OCI-LY7 (cell line): ENCODE measurements at regions not wholly inside any gene's neighbourhood (a gene's known extent, or its start where the extent isn't known, plus 50 kb on each side); places are given as distances from the start of the nearest gene placed in this dataset.

Experiments
- BruUV-seq: library from RNA; stranded (reverse); fragments of 400-500 nt; replicated peaks from 2 replicates; lab custom pipeline; 2021; lab: Mats Ljungman, UMichigan
- CTCF ChIA-PET: fragments of 300-600 bp; sonication (Branson Sonifier 250); formaldehyde crosslinking; loops from one replicate; lab custom pipeline; 2022; ENCODE audit warnings: antibody characterized with exemption; ENCODE audit not compliant: unreplicated experiment; lab: Charles Lee
- POLR2A ChIA-PET: fragments of 300-600 bp; sonication (Branson Sonifier 250); formaldehyde crosslinking; loops from one replicate; lab custom pipeline; 2022; ENCODE audit warnings: antibody characterized with exemption; lab: Charles Lee
- DNase-seq: peaks from one replicate; pipeline ENCODE4 v3.0.0-alpha.2; 2015; ENCODE audit warnings: low spot score
- H2AFZ ChIP-seq: fragments of 200-600 bp; sonication (generic), shearing (Covaris generic); 2 replicates; pipeline ENCODE4 v1.6.1; 2014; ENCODE audit warnings: mild to moderate bottlenecking, antibody characterized with exemption, low read length, moderate library complexity
- H3K27ac ChIP-seq: fragments of 200-600 bp; sonication (generic); 2 replicates; pipeline ENCODE4 v1.5.1; 2014; ENCODE audit warnings: mixed run types, low read depth, mild to moderate bottlenecking, moderate library complexity, low read length, inconsistent platforms; ENCODE audit not compliant: poor library complexity, severe bottlenecking
- H3K36me3 ChIP-seq: fragments of 200-600 bp; sonication (generic); 2 replicates; pipeline ENCODE4 v1.6.1; 2014; ENCODE audit warnings: mild to moderate bottlenecking, antibody characterized with exemption, low read length, moderate library complexity, mixed read lengths; ENCODE audit not compliant: insufficient read depth
- H3K4me1 ChIP-seq: fragments of 200-600 bp; sonication (generic); 2 replicates; pipeline ENCODE4 v1.5.1; 2014; ENCODE audit warnings: mild to moderate bottlenecking, low read length; ENCODE audit not compliant: insufficient read depth, poor library complexity, severe bottlenecking
- H3K4me2 ChIP-seq: fragments of 200-600 bp; sonication (generic); 2 replicates; pipeline ENCODE4 v1.6.1; 2014; ENCODE audit warnings: mild to moderate bottlenecking, low read length
- H3K4me3 ChIP-seq: fragments of 200-600 bp; sonication (generic); 2 replicates; pipeline ENCODE4 v1.5.1; 2014; ENCODE audit warnings: mild to moderate bottlenecking, low read depth, low read length; ENCODE audit not compliant: poor library complexity, severe bottlenecking
- H3K79me2 ChIP-seq: fragments of 200-600 bp; sonication (generic); 2 replicates; pipeline ENCODE4 v1.6.1; 2016; ENCODE audit warnings: low read depth, mild to moderate bottlenecking, low read length, moderate library complexity, mixed read lengths; ENCODE audit not compliant: insufficient read depth
- H3K9me2 ChIP-seq: fragments of 200-600 bp; sonication (generic); 2 replicates; pipeline ENCODE4 v1.6.1; 2016; ENCODE audit warnings: mild to moderate bottlenecking, low read length, mixed read lengths; ENCODE audit not compliant: insufficient read depth
- H3K9me3 ChIP-seq: fragments of 200-600 bp; sonication (generic); 2 replicates; pipeline ENCODE4 v1.6.1; 2014; ENCODE audit warnings: mild to moderate bottlenecking, mixed run types, low read length, mixed read lengths
- H4K20me1 ChIP-seq: fragments of 200-600 bp; sonication (generic); 2 replicates; pipeline ENCODE4 v1.6.1; 2014; ENCODE audit warnings: mild to moderate bottlenecking, antibody characterized with exemption, low read length, moderate library complexity, mixed read lengths; ENCODE audit not compliant: insufficient read depth
- CTCF ChIP-seq: fragments of 200-600 bp; sonication (generic); conservative IDR thresholded peaks from 2 replicates; pipeline ENCODE4 v1.5.1; 2014; ENCODE audit warnings: mild to moderate bottlenecking, antibody characterized with exemption, low read length, moderate library complexity, mixed read lengths
- EZH2phosphoT487 ChIP-seq: fragments of 200-600 bp; sonication (generic); IDR thresholded peaks from 2 replicates; pipeline ENCODE4 v1.6.1; 2018; ENCODE audit warnings: low read depth, borderline replicate concordance, mild to moderate bottlenecking, mixed run types, antibody characterized with exemption, low read length, moderate library complexity, mixed read lengths
- intact Hi-C: fragments of 100-400 bp; cut with micrococcal nuclease; formaldehyde crosslinking; loops from one replicate; pipeline ENCODE4 v1.10.0; 2022; ENCODE audit not compliant: unreplicated experiment

- no peaks in the 10 kb centered on the region for H3K9me3 ChIP-seq
- H2AFZ ChIP-seq, result no peak overlapping the region
- H3K4me2 ChIP-seq, result no peak overlapping the region
- H3K36me3 ChIP-seq, result no peaks in the 10 kb centered on the region; the same call in 1 of the 2 replicates
- DNase-seq, result no peak
- intact Hi-C loops, result no loop called here
- peaks cover 48% of the 10 kb centered on the region for H3K4me1 ChIP-seq
- TF ChIP-seq CTCF (no peak), EZH2phosphoT487 (no peak)
- H4K20me1 ChIP-seq, result no peaks in the 10 kb centered on the region
- H3K9me2 ChIP-seq, result no peaks in the 10 kb centered on the region
- POLR2A ChIA-PET, result interaction anchor here (0.8 to 1.1 kb wide), 2 partner anchors 15 to 62 kb away, joined by 3 read pairs; no protein-coding TSS in a partner anchor
- no TSS peak for BruUV-seq
- CTCF ChIA-PET, result no interaction called here
- H3K27ac ChIP-seq, result no peak overlapping the region
- no peaks in the 10 kb centered on the region for H3K79me2 ChIP-seq
- H3K4me3 ChIP-seq, result no peak overlapping the region
These were observed 80.9 kb upstream of the F13A1 start for GRCh38 chr6:6401401-6401800.

GRCh38 chr6:6402006-6402405, 81.5 kb upstream of the F13A1 start:
- Histone ChIP-seq H4K20me1 (no peaks in the 10 kb centered on the region), H3K4me1 (peaks cover 47% of the 10 kb centered on the region), H3K79me2 (no peaks in the 10 kb centered on the region), H2AFZ (peak overlapping the region; percentile 58; the same call in 1 of the 2 replicates), H3K36me3 (no peaks in the 10 kb centered on the region; the same call in 1 of the 2 replicates), H3K4me2 (0 out of 2 replicates have a peak overlapping the region, but pooled peaks have one; percentile 47), H3K9me3 (no peaks in the 10 kb centered on the region), H3K9me2 (no peaks in the 10 kb centered on the region), H3K4me3 (no peak overlapping the region), H3K27ac (no peak overlapping the region)
- ChIA-PET POLR2A (interaction anchor here (1.8 kb wide), 1 partner anchor 9 kb away, joined by 7 read pairs; no protein-coding TSS in a partner anchor), CTCF (no interaction called here)
- BruUV-seq, result no TSS peak
- no peak for DNase-seq
- intact Hi-C loops, result no loop called here
- no peak for TF ChIP-seq CTCF

- Histone ChIP-seq H3K36me3 (no peaks in the 10 kb centered on the region; the same call in 1 of the 2 replicates), H3K4me1 (peaks cover 51% of the 10 kb centered on the region), H3K9me2 (no peaks in the 10 kb centered on the region), H4K20me1 (no peaks in the 10 kb centered on the region), H3K79me2 (no peaks in the 10 kb centered on the region), H3K27ac (peak overlapping the region; percentile 9), H3K4me3 (no peak overlapping the region), H3K4me2 (peak overlapping the region; percentile 47), H3K9me3 (no peaks in the 10 kb centered on the region), H2AFZ (peak overlapping the region; percentile 58; the same call in 1 of the 2 replicates)
- CTCF ChIA-PET, result no interaction called here
- POLR2A ChIA-PET, result interaction anchor here (1.8 kb wide), 1 partner anchor 10 kb away, joined by 7 read pairs; no protein-coding TSS in a partner anchor
- no TSS peak for BruUV-seq
- intact Hi-C loops, result no loop called here
- no peak for DNase-seq
- no peak for TF ChIP-seq CTCF
- TF ChIP-seq EZH2phosphoT487, result no peak
These were observed 82.1 kb upstream of the F13A1 start for GRCh38 chr6:6402591-6402990.
